Panc1 (cell line): ENCODE measurements at regions not wholly inside any gene's neighbourhood (a gene's known extent, or its start where the extent isn't known, plus 50 kb on each side); places are given as distances from the start of the nearest gene placed in this dataset.

Source experiments
- ATAC-seq: fragments of 200-7000 bp; cut with Tn5 transposase; 2 replicates; pipeline ENCODE4 v1.9.1; 2020; ENCODE audit warnings: mild to moderate bottlenecking, moderate library complexity
- BruUV-seq: library from RNA; stranded (reverse); fragments of 400-500 nt; replicated peaks from 2 replicates; lab custom pipeline; 2021; lab: Mats Ljungman, UMichigan
- CTCF ChIA-PET: fragments of 300-600 bp; sonication (Branson Sonifier 250); formaldehyde crosslinking; loops from one replicate; lab custom pipeline; 2022; ENCODE audit warnings: antibody characterized with exemption; lab: Charles Lee
- POLR2A ChIA-PET: fragments of 300-600 bp; sonication (Branson Sonifier 250); formaldehyde crosslinking; loops from one replicate; lab custom pipeline; 2022; ENCODE audit warnings: antibody characterized with exemption; lab: Charles Lee
- DNase-seq: peaks from one replicate; pipeline ENCODE4 v3.0.0-alpha.2; 2010; ENCODE audit warnings: low read depth, low spot score
- H3K27ac ChIP-seq: 2 replicates; pipeline ENCODE4 v1.5.1; 2011; ENCODE audit warnings: mild to moderate bottlenecking, low read length, inconsistent platforms
- H3K27me3 ChIP-seq: fragments of 200-500 bp; sonication (Bioruptor generic); 2 replicates; pipeline ENCODE4 v1.6.0; 2014; ENCODE audit warnings: low read length, inconsistent platforms; ENCODE audit not compliant: control insufficient read depth, insufficient read depth
- H3K36me3 ChIP-seq: fragments of 200-500 bp; sonication (Bioruptor generic); 2 replicates; pipeline ENCODE4 v1.5.1; 2014; ENCODE audit warnings: inconsistent platforms, mild to moderate bottlenecking, low read length, moderate library complexity; ENCODE audit not compliant: control insufficient read depth, insufficient read depth
- H3K4me1 ChIP-seq: 2 replicates; pipeline ENCODE4 v1.5.1; 2011; ENCODE audit warnings: inconsistent platforms, mild to moderate bottlenecking, low read length, moderate library complexity; ENCODE audit not compliant: control insufficient read depth, insufficient read depth
- H3K4me3 ChIP-seq, 2 experiments: 2 replicates each; pipeline ENCODE4 v1.5.1; 2011 to 2012; ENCODE audit warnings: low read depth in 2 of 2, low read length in 2 of 2, mild to moderate bottlenecking in 2 of 2, inconsistent platforms in 1 of 2, moderate library complexity in 1 of 2
- H3K9me3 ChIP-seq: fragments of 200-500 bp; sonication (Bioruptor generic); 2 replicates; pipeline ENCODE4 v1.5.1; 2014; ENCODE audit warnings: low read depth, mild to moderate bottlenecking, inconsistent platforms, low read length, moderate library complexity; ENCODE audit not compliant: control insufficient read depth, insufficient read depth
- POLR2AphosphoS5 ChIP-seq: IDR thresholded peaks from 2 replicates; pipeline ENCODE4 v1.6.1; 2012; ENCODE audit warnings: mild to moderate bottlenecking, low read depth, low read length, moderate library complexity
- SIN3A ChIP-seq: IDR thresholded peaks from 2 replicates; pipeline ENCODE4 v1.6.1; 2012; ENCODE audit warnings: low read depth, mild to moderate bottlenecking, low read length, moderate library complexity, borderline replicate concordance; ENCODE audit not compliant: insufficient read depth
- TCF7L2 ChIP-seq: IDR thresholded peaks from 2 replicates; pipeline ENCODE4 v1.6.1; 2011; ENCODE audit warnings: mild to moderate bottlenecking, low read depth, low read length, inconsistent platforms
- in situ Hi-C: cut with HindIII; loops from 2 replicates; pipeline ENCODE4 v1.10.0; 2016; ENCODE audit warnings: low sequenced_read_pairs, low pct_unique_long_range_greater_than_20kb
- intact Hi-C: fragments of 100-400 bp; cut with micrococcal nuclease; formaldehyde crosslinking; loops from one replicate; pipeline ENCODE4 v1.10.0; 2022; ENCODE audit not compliant: unreplicated experiment
- TF ChIP-seq, protein P1 (sequence below), 2 experiments: IDR thresholded peaks; 2 replicates each; pipeline ENCODE4 v1.6.1; 2011 to 2012; ENCODE audit warnings: low read depth in 2 of 2, control low read depth in 1 of 2, low read length in 1 of 2, mild to moderate bottlenecking in 1 of 2, moderate library complexity in 1 of 2; ENCODE audit not compliant: insufficient read depth in 1 of 2
- TF ChIP-seq, protein P2 (sequence below): fragments of 450-650 bp; IDR thresholded peaks from 2 replicates; pipeline ENCODE4 v1.5.1; 2017; ENCODE audit warnings: mild to moderate bottlenecking

- no peak overlapping the region for H3K4me3 ChIP-seq
- H3K36me3 ChIP-seq = no peaks in the 10 kb centered on the region
- ATAC-seq (no peak), DNase-seq (no peak)
- ChIA-PET POLR2A (interaction anchor here (0.7 kb wide), 1 partner anchor 62 kb away, joined by 6 read pairs; no protein-coding TSS in a partner anchor), CTCF (no interaction called here)
- H3K9me3 ChIP-seq = no peaks in the 10 kb centered on the region
- no peak for TF ChIP-seq TCF7L2
- no peak for TF ChIP-seq POLR2AphosphoS5
- TF ChIP-seq, protein P1, sequence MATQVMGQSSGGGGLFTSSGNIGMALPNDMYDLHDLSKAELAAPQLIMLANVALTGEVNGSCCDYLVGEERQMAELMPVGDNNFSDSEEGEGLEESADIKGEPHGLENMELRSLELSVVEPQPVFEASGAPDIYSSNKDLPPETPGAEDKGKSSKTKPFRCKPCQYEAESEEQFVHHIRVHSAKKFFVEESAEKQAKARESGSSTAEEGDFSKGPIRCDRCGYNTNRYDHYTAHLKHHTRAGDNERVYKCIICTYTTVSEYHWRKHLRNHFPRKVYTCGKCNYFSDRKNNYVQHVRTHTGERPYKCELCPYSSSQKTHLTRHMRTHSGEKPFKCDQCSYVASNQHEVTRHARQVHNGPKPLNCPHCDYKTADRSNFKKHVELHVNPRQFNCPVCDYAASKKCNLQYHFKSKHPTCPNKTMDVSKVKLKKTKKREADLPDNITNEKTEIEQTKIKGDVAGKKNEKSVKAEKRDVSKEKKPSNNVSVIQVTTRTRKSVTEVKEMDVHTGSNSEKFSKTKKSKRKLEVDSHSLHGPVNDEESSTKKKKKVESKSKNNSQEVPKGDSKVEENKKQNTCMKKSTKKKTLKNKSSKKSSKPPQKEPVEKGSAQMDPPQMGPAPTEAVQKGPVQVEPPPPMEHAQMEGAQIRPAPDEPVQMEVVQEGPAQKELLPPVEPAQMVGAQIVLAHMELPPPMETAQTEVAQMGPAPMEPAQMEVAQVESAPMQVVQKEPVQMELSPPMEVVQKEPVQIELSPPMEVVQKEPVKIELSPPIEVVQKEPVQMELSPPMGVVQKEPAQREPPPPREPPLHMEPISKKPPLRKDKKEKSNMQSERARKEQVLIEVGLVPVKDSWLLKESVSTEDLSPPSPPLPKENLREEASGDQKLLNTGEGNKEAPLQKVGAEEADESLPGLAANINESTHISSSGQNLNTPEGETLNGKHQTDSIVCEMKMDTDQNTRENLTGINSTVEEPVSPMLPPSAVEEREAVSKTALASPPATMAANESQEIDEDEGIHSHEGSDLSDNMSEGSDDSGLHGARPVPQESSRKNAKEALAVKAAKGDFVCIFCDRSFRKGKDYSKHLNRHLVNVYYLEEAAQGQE (IDR thresholded peaks at IDR 0.05; ENCODE audit: insufficient read depth in 1 of 2, low read depth in 2 of 2, low read length in 1 of 2) = no peak
- no peak for TF ChIP-seq SIN3A
- TF ChIP-seq, protein P2, sequence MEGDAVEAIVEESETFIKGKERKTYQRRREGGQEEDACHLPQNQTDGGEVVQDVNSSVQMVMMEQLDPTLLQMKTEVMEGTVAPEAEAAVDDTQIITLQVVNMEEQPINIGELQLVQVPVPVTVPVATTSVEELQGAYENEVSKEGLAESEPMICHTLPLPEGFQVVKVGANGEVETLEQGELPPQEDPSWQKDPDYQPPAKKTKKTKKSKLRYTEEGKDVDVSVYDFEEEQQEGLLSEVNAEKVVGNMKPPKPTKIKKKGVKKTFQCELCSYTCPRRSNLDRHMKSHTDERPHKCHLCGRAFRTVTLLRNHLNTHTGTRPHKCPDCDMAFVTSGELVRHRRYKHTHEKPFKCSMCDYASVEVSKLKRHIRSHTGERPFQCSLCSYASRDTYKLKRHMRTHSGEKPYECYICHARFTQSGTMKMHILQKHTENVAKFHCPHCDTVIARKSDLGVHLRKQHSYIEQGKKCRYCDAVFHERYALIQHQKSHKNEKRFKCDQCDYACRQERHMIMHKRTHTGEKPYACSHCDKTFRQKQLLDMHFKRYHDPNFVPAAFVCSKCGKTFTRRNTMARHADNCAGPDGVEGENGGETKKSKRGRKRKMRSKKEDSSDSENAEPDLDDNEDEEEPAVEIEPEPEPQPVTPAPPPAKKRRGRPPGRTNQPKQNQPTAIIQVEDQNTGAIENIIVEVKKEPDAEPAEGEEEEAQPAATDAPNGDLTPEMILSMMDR = no peak
- no peaks in the 10 kb centered on the region for H3K27me3 ChIP-seq
- no peaks in the 10 kb centered on the region; the same call in 1 of the 2 replicates for H3K4me1 ChIP-seq
- BruUV-seq = no TSS peak
- in situ Hi-C loops (no loop called here), intact Hi-C loops (no loop called here)
- peak overlapping the region; percentile 12; the same call in 1 of the 2 replicates for H3K27ac ChIP-seq
These were observed 86.8 kb upstream of the EIF5 start for GRCh38 chr14:103247169-103247606.

GRCh38 chr14:103250181-103250580 lies 83.9 kb upstream of the EIF5 start:
- CTCF ChIA-PET = no interaction called here
- Histone ChIP-seq H3K4me3 (no peak overlapping the region), H3K27ac (no peak overlapping the region), H3K27me3 (no peaks in the 10 kb centered on the region), H3K4me1 (no peaks in the 10 kb centered on the region; the same call in 1 of the 2 replicates), H3K36me3 (no peaks in the 10 kb centered on the region), H3K9me3 (no peaks in the 10 kb centered on the region)
- no peak for DNase-seq
- POLR2A ChIA-PET = no interaction called here
- no TSS peak for BruUV-seq
- no peak for ATAC-seq
- TF ChIP-seq SIN3A (no peak), TCF7L2 (no peak), POLR2AphosphoS5 (no peak)
- TF ChIP-seq, protein P2 = no peak
- TF ChIP-seq, protein P1 (IDR thresholded peaks at IDR 0.05; ENCODE audit: insufficient read depth in 1 of 2, low read depth in 2 of 2, low read length in 1 of 2) = no peak
- in situ Hi-C loops (no loop called here), intact Hi-C loops (no loop called here)
